ENCODE measurements at regions not wholly inside any gene's neighbourhood (a gene's known extent, or its start where the extent isn't known, plus 50 kb on each side); places are given as distances from the start of the nearest gene placed in this dataset.

DNA sequence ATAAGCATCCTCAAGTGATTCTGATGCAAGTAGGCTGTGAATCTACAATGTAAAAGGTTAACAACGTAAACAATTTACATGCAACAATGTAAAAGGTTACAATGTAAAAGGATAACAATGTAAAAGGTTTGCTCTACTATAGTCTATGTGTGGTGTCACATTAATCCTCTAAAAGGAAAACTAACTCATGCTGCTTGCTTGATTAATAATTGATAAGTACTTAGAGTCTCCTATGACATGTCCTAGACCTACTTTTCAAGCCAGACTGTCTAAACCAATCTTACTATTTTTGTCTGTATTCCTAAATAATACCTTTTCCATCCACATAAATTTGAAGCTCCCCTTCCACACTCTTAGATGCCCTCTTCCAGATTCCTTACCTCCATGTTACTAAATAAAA is 606.8 kb downstream of the LTN1 start:
- no TSS peak for BruUV-seq (replicated peaks)
- H3K27me3 ChIP-seq (ENCODE audit: control insufficient read depth in 2 of 2, insufficient read depth in 2 of 2, low read length in 2 of 2), result no peaks in the 10 kb centered on the region
- ATAC-seq (no peak), DNase-seq (ENCODE audit: extremely low read depth in 1 of 4, low spot score in 3 of 4) (no peak), FAIRE-seq (no peak)
- H3K9me3 ChIP-seq (replicated peaks; ENCODE audit: control insufficient read depth, insufficient read depth, low read depth, low read length), result peaks cover 2% of the 10 kb centered on the region; the same call in 1 of the 2 replicates
- H3K9ac ChIP-seq (ENCODE audit: insufficient read depth in 1 of 2, low read depth in 2 of 2, low read length in 2 of 2), result no peak overlapping the region
- H3K9me1 ChIP-seq (ENCODE audit: control insufficient read depth, insufficient read depth, low read length), result no peaks in the 10 kb centered on the region
- H3K79me2 ChIP-seq (ENCODE audit: control insufficient read depth, insufficient read depth, low read length), result no peaks in the 10 kb centered on the region
- no peaks in the 10 kb centered on the region for H3K36me3 ChIP-seq (ENCODE audit: control insufficient read depth, insufficient read depth, low read length)
- no peaks in the 10 kb centered on the region for H3K4me1 ChIP-seq (replicated peaks in 1 of 2; ENCODE audit: control insufficient read depth in 2 of 2, insufficient read depth in 2 of 2, low read length in 2 of 2)
- WGBS (ENCODE audit: insufficient coverage, low coverage, missing lambda C conversion rate), result 0% methylated on average over 1 of the region's 1 CpG
- no peak overlapping the region for H3K4me2 ChIP-seq (ENCODE audit: insufficient read depth, low read length)
- no peak overlapping the region for H2AFZ ChIP-seq (ENCODE audit: low read depth, low read length)
- no peak overlapping the region for H3K4me3 ChIP-seq
- no peaks in the 10 kb centered on the region for H4K20me1 ChIP-seq (replicated peaks; ENCODE audit: control insufficient read depth, insufficient read depth, low read length)
- CTCF ChIA-PET (ENCODE audit: low intra/inter-chr PET ratio), result no interaction called here
- no peak for TF ChIP-seq AFF4 (CRISPR knock-in tag; IDR thresholded peaks at IDR 0.05)
- TF ChIP-seq RBM17 (IDR thresholded peaks at IDR 0.05; ENCODE audit: borderline replicate concordance, low read depth, low read length), result no peak
- TF ChIP-seq MECOM (CRISPR knock-in tag; IDR thresholded peaks at IDR 0.05), result no peak
- no peak for TF ChIP-seq TFAM (CRISPR knock-in tag; conservative IDR thresholded peaks at IDR 0.05)
- no peak for TF ChIP-seq HNRNPL (IDR thresholded peaks at IDR 0.05; ENCODE audit: low read depth, low read length)
- no peak for TF ChIP-seq ETV6 (IDR thresholded peaks at IDR 0.05; ENCODE audit: borderline replicate concordance in 1 of 2, low read depth in 2 of 2, low read length in 1 of 2)
- no peak for TF ChIP-seq ETV6 (CRISPR knock-in tag; IDR thresholded peaks at IDR 0.05; ENCODE audit: borderline replicate concordance)
- TF ChIP-seq HDGF (IDR thresholded peaks at IDR 0.05), result no peak
- TF ChIP-seq ELF4 (CRISPR knock-in tag; IDR thresholded peaks at IDR 0.05), result no peak
- TF ChIP-seq, protein P1, sequence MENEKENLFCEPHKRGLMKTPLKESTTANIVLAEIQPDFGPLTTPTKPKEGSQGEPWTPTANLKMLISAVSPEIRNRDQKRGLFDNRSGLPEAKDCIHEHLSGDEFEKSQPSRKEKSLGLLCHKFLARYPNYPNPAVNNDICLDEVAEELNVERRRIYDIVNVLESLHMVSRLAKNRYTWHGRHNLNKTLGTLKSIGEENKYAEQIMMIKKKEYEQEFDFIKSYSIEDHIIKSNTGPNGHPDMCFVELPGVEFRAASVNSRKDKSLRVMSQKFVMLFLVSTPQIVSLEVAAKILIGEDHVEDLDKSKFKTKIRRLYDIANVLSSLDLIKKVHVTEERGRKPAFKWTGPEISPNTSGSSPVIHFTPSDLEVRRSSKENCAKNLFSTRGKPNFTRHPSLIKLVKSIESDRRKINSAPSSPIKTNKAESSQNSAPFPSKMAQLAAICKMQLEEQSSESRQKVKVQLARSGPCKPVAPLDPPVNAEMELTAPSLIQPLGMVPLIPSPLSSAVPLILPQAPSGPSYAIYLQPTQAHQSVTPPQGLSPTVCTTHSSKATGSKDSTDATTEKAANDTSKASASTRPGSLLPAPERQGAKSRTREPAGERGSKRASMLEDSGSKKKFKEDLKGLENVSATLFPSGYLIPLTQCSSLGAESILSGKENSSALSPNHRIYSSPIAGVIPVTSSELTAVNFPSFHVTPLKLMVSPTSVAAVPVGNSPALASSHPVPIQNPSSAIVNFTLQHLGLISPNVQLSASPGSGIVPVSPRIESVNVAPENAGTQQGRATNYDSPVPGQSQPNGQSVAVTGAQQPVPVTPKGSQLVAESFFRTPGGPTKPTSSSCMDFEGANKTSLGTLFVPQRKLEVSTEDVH (IDR thresholded peaks at IDR 0.05; ENCODE audit: low read depth, partially characterized antibody), result no peak
- no peak for TF ChIP-seq MCM7 (IDR thresholded peaks at IDR 0.05)
- intact Hi-C loops (cut with micrococcal nuclease) (no loop called here), in situ Hi-C loops (cut with MboI) (no loop called here)
- POLR2A ChIA-PET, result no interaction called here
- no peak overlapping the region for H3K27ac ChIP-seq (ENCODE audit: extremely low read depth, low read depth, low read length)
